Natural killer cell (primary cell): ENCODE measurements at regions not wholly inside any gene's neighbourhood (a gene's known extent, or its start where the extent isn't known, plus 50 kb on each side); places are given as distances from the start of the nearest gene placed in this dataset.

ENCODE experiments used
- ATAC-seq, 3 donors: fragments of 150-1000 bp in 2 of 3; fragments of 200-7000 bp in 1 of 3; cut with Tn5 transposase; 1 replicate in 1 of 3; 2 replicates in 2 of 3; pipeline ENCODE4 v1.10.0; 2021; ENCODE audit warnings: mild to moderate bottlenecking in 2 of 3, moderate library complexity in 2 of 3
- DNase-seq, 2 donors: peaks; one replicate each; pipeline versions ENCODE4 v3.0.0 to v3.0.0-alpha.2; 2013 to 2021; ENCODE audit warnings: mixed read lengths in 1 of 2
- H3K27ac ChIP-seq: one replicate; pipeline ENCODE4 v1.5.1; 2013; ENCODE audit warnings: mild to moderate bottlenecking, low read length
- H3K27me3 ChIP-seq: one replicate; pipeline ENCODE4 v1.6.1; 2013; ENCODE audit warnings: low read length; ENCODE audit not compliant: control insufficient read depth, insufficient read depth
- H3K36me3 ChIP-seq: one replicate; pipeline ENCODE4 v1.6.1; 2013; ENCODE audit warnings: low read length; ENCODE audit not compliant: control insufficient read depth, insufficient read depth
- H3K4me1 ChIP-seq: one replicate; pipeline ENCODE4 v1.6.1; 2013; ENCODE audit warnings: low read length; ENCODE audit not compliant: control insufficient read depth, insufficient read depth
- H3K4me3 ChIP-seq: one replicate; pipeline ENCODE4 v1.5.1; 2013; ENCODE audit warnings: low read length
- H3K9me3 ChIP-seq: one replicate; pipeline ENCODE4 v1.6.1; 2013; ENCODE audit warnings: low read length; ENCODE audit not compliant: control insufficient read depth, insufficient read depth
- H3K27ac Mint-ChIP-seq, 2 donors: one replicate each; pipeline ENCODE4 v1.8.0; 2022; ENCODE audit warnings: mild to moderate bottlenecking in 2 of 2, mixed read lengths in 2 of 2, moderate library complexity in 1 of 2
- H3K27me3 Mint-ChIP-seq, 2 donors: one replicate each; pipeline ENCODE4 v1.8.0; 2022; ENCODE audit warnings: low read depth in 2 of 2, mixed read lengths in 2 of 2
- H3K36me3 Mint-ChIP-seq: one replicate; pipeline ENCODE4 v1.8.0; 2022; ENCODE audit warnings: mixed read lengths
- H3K4me1 Mint-ChIP-seq, 2 donors: one replicate each; pipeline ENCODE4 v1.8.0; 2022; ENCODE audit warnings: mixed read lengths in 2 of 2
- H3K4me3 Mint-ChIP-seq: one replicate; pipeline ENCODE4 v1.8.0; 2022; ENCODE audit warnings: mild to moderate bottlenecking, moderate library complexity, mixed read lengths
- H3K9me3 Mint-ChIP-seq, 2 donors: one replicate each; pipeline ENCODE4 v1.8.0; 2022; ENCODE audit warnings: mixed read lengths in 2 of 2
- WGBS: methylation state at CpG from one replicate; pipeline ENCODE4 v1.1.7; 2013; ENCODE audit warnings: missing lambda C conversion rate; ENCODE audit not compliant: insufficient coverage; 5-methylcytosine and 5-hydroxymethylcytosine counted together
- intact Hi-C: fragments of 100-400 bp; cut with micrococcal nuclease; formaldehyde crosslinking; loops from one replicate; pipeline ENCODE4 v1.14.2; 2022
- TF ChIP-seq, protein P1 (sequence below): fragments of 200-600 bp; IDR thresholded peaks from one replicate; pipeline ENCODE4 v1.8.0; 2022; ENCODE audit warnings: antibody characterized with exemption

DNA sequence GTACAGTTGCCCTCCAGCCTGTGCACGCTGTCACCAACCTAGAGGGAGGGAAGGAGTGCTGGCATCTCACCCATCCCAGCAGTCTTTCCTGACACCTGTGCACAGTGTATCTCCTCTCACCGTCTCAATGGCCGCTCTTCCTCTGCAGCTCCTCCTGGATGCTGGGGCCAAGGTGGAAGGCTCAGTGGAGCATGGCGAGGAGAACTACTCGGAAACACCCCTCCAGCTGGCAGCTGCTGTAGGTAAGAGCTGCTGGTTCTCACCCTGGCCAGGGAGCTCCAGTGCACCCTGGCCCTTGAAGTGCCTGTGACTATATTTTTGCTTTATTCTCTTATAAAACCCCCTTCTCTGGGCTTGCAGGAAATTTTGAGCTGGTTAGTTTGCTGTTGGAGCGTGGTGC is 68.7 kb upstream of the PWP1 start:
- no peaks in the 10 kb centered on the region for H3K36me3 Mint-ChIP-seq
- TF ChIP-seq, protein P1, sequence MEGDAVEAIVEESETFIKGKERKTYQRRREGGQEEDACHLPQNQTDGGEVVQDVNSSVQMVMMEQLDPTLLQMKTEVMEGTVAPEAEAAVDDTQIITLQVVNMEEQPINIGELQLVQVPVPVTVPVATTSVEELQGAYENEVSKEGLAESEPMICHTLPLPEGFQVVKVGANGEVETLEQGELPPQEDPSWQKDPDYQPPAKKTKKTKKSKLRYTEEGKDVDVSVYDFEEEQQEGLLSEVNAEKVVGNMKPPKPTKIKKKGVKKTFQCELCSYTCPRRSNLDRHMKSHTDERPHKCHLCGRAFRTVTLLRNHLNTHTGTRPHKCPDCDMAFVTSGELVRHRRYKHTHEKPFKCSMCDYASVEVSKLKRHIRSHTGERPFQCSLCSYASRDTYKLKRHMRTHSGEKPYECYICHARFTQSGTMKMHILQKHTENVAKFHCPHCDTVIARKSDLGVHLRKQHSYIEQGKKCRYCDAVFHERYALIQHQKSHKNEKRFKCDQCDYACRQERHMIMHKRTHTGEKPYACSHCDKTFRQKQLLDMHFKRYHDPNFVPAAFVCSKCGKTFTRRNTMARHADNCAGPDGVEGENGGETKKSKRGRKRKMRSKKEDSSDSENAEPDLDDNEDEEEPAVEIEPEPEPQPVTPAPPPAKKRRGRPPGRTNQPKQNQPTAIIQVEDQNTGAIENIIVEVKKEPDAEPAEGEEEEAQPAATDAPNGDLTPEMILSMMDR, result no peak
- H3K4me1 Mint-ChIP-seq, result no peaks in the 10 kb centered on the region
- H3K36me3 ChIP-seq, result no peaks in the 10 kb centered on the region
- H3K4me3 Mint-ChIP-seq, result no peak overlapping the region
- H3K27ac ChIP-seq, result no peak overlapping the region
- no peaks in the 10 kb centered on the region for H3K9me3 Mint-ChIP-seq
- intact Hi-C loops, result no loop called here
- H3K27ac Mint-ChIP-seq, result no peak overlapping the region
- WGBS, result 94% methylated on average over 6 of the region's 6 CpGs
- DNase-seq (no peak), ATAC-seq (no peak)
- no peaks in the 10 kb centered on the region for H3K9me3 ChIP-seq
- H3K27me3 Mint-ChIP-seq, result no peaks in the 10 kb centered on the region
- no peak overlapping the region for H3K4me3 ChIP-seq
- no peaks in the 10 kb centered on the region for H3K27me3 ChIP-seq
- no peaks in the 10 kb centered on the region for H3K4me1 ChIP-seq

DNA sequence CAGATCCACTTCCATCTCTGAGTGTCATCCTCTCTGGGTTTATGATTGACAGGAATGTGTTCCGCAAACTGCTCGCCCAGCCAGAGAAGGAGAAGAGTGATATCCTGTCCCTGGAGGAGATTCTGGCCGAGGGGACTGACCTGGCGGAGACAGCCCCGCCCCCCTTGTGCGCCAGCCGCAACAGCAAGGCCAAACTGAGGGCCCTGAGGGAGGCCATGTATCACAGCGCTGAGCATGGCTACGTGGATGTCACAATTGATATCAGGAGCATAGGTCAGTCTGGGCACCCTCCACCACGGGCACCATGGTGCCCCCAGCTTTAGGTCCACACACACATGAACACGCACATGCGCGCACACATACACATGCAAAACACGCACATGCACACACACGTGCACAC is 67.5 kb upstream of the PWP1 start:
- no peaks in the 10 kb centered on the region for H3K9me3 ChIP-seq
- Mint-ChIP-seq H3K9me3 (no peaks in the 10 kb centered on the region), H3K27me3 (no peaks in the 10 kb centered on the region), H3K4me1 (no peaks in the 10 kb centered on the region), H3K4me3 (no peak overlapping the region), H3K27ac (no peak overlapping the region), H3K36me3 (no peaks in the 10 kb centered on the region)
- ATAC-seq (no peak), DNase-seq (no peak)
- no peak overlapping the region for H3K4me3 ChIP-seq
- intact Hi-C loops, result no loop called here
- H3K36me3 ChIP-seq, result no peaks in the 10 kb centered on the region
- H3K27ac ChIP-seq, result no peak overlapping the region
- H3K27me3 ChIP-seq, result no peaks in the 10 kb centered on the region
- WGBS, result 92% methylated on average over 15 of the region's 15 CpGs
- TF ChIP-seq, protein P1, result no peak
- H3K4me1 ChIP-seq, result no peaks in the 10 kb centered on the region

DNA sequence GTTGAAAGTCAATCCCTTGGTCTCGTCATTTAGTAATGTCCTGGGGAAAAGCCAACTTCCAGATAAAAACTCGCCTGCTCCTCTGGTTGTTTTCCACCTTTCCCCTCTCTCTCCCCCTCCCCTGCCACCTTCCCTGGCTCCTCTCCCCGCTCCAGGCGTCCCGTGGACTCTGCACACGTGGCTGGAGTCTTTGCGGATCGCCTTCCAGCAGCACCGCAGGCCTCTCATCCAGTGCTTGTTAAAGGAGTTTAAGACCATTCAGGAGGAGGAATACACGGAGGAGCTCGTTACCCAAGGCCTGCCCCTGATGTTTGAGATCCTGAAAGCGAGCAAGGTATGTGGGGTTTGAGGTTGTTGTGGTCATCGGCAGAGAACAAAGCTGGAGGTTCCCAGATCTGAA is 65.8 kb upstream of the PWP1 start:
- intact Hi-C loops, result no loop called here
- Mint-ChIP-seq H3K27ac (no peak overlapping the region), H3K4me3 (no peak overlapping the region), H3K27me3 (no peaks in the 10 kb centered on the region), H3K36me3 (no peaks in the 10 kb centered on the region), H3K4me1 (no peaks in the 10 kb centered on the region), H3K9me3 (peaks cover 0 to under 1% of the 10 kb centered on the region in 2 donors)
- WGBS, result 87% methylated on average over 13 of the region's 13 CpGs
- Histone ChIP-seq H3K36me3 (no peaks in the 10 kb centered on the region), H3K4me3 (no peak overlapping the region), H3K27ac (no peak overlapping the region), H3K27me3 (no peaks in the 10 kb centered on the region), H3K4me1 (no peaks in the 10 kb centered on the region), H3K9me3 (no peaks in the 10 kb centered on the region)
- TF ChIP-seq, protein P1, result no peak
- DNase-seq (no peak), ATAC-seq (no peak)

DNA sequence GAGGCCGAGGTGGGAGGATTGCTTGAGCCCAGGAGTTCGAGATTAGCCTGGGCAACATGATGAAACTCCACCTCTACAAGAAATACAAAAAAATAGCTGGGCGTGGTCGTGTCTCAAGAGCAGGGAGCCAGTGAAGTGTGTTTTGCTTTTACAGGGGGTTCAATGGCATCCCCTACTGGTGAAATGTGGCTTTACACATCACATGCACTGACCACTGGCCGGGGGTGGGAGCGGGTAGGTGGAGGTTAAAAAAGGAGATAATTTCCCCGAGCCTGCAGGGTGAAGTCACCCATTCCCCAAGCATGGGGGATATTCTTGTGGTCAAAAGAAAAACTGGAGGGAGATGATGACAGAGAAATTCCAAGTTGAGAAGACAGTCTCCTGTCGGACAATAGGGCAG is 63.6 kb upstream of the PWP1 start:
- ATAC-seq, result no peak

More for the DNA sequence above, 63.6 kb upstream of the PWP1 start:
- Histone ChIP-seq H3K4me1 (no peaks in the 10 kb centered on the region), H3K36me3 (no peaks in the 10 kb centered on the region), H3K4me3 (no peak overlapping the region), H3K27ac (no peak overlapping the region), H3K9me3 (no peaks in the 10 kb centered on the region), H3K27me3 (no peaks in the 10 kb centered on the region)
- H3K36me3 Mint-ChIP-seq, result no peaks in the 10 kb centered on the region
- H3K27ac Mint-ChIP-seq, result no peak overlapping the region
- H3K4me3 Mint-ChIP-seq, result no peak overlapping the region
- H3K4me1 Mint-ChIP-seq, result no peaks in the 10 kb centered on the region
- TF ChIP-seq, protein P1, result peak; percentile 19
- intact Hi-C loops, result no loop called here
- 88% methylated on average over 8 of the region's 8 CpGs for WGBS
- DNase-seq, result peak in 1 of 2 donors; percentile 11
- H3K9me3 Mint-ChIP-seq, result peaks cover 3% of the 10 kb centered on the region in 2 donors
- no peaks in the 10 kb centered on the region for H3K27me3 Mint-ChIP-seq
